ENCODE measurements at regions not wholly inside any gene's neighbourhood (a gene's known extent, or its start where the extent isn't known, plus 50 kb on each side); places are given as distances from the start of the nearest gene placed in this dataset.

- H3K36me3 ChIP-seq: no peaks in the 10 kb centered on the region
- H3K27me3 ChIP-seq (replicated peaks in 1 of 7): no peaks in the 10 kb centered on the region
- peaks cover 0 to 17% (median 7%) of the 10 kb centered on the region in 8 donors for H3K9me3 ChIP-seq
- TF ChIP-seq POLR2A (IDR thresholded peaks at IDR 0.05) (no peak), CTCF (IDR thresholded peaks at IDR 0.05 in 8 of 11, conservative IDR thresholded peaks at IDR 0.05 in 3 of 11) (no peak), POLR2AphosphoS5 (IDR thresholded peaks at IDR 0.05) (no peak)
- H3K4me3 ChIP-seq: no peak overlapping the region
- intact Hi-C loops (cut with DNase I; ENCODE audit: low total_unique reads): no loop called here
- no peak overlapping the region for H3K27ac ChIP-seq
- DNase-seq: no peak
- no peaks in the 10 kb centered on the region for H3K4me1 ChIP-seq
Measured at GRCh38 chr1:187091666-187092065, 262.9 kb downstream of the PLA2G4A start.

- no peak for DNase-seq
- intact Hi-C loops (cut with DNase I; ENCODE audit: low total_unique reads): no loop called here
- Histone ChIP-seq H3K4me1 (no peaks in the 10 kb centered on the region), H3K4me3 (no peak overlapping the region), H3K36me3 (no peaks in the 10 kb centered on the region), H3K27me3 (replicated peaks in 1 of 7) (no peaks in the 10 kb centered on the region), H3K27ac (no peak overlapping the region), H3K9me3 (peaks cover 0 to 17% (median 7%) of the 10 kb centered on the region in 8 donors)
- 77 to 91% (median 85%) methylated on average over 4 of the region's 4 CpGs for WGBS, 5 donors
- no peak for TF ChIP-seq POLR2AphosphoS5 (IDR thresholded peaks at IDR 0.05)
- TF ChIP-seq CTCF (IDR thresholded peaks at IDR 0.05 in 8 of 11, conservative IDR thresholded peaks at IDR 0.05 in 3 of 11): no peak
- TF ChIP-seq POLR2A (IDR thresholded peaks at IDR 0.05): no peak
Measured at GRCh38 chr1:187092104-187092503, 263.4 kb downstream of the PLA2G4A start.

GRCh38 chr1:187096689-187097088 lies 267.9 kb downstream of the PLA2G4A start:
- Histone ChIP-seq H3K27ac (no peak overlapping the region), H3K27me3 (replicated peaks in 1 of 7) (no peaks in the 10 kb centered on the region), H3K9me3 (peaks cover 0 to 16% (median 0%) of the 10 kb centered on the region in 8 donors), H3K4me3 (no peak overlapping the region), H3K4me1 (no peaks in the 10 kb centered on the region), H3K36me3 (no peaks in the 10 kb centered on the region)
- intact Hi-C loops (cut with DNase I; ENCODE audit: low total_unique reads): no loop called here
- DNase-seq: no peak
- 26 to 67% (median 59%) methylated on average over 2 of the region's 2 CpGs for WGBS, 5 donors
- no peak for TF ChIP-seq POLR2A (IDR thresholded peaks at IDR 0.05)
- no peak for TF ChIP-seq CTCF (IDR thresholded peaks at IDR 0.05 in 8 of 11, conservative IDR thresholded peaks at IDR 0.05 in 3 of 11)
- TF ChIP-seq POLR2AphosphoS5 (IDR thresholded peaks at IDR 0.05): no peak

GRCh38 chr1:187110351-187110750 lies 281.6 kb downstream of the PLA2G4A start:
- no peaks in the 10 kb centered on the region for H3K27me3 ChIP-seq (replicated peaks in 1 of 7)
- no peak for DNase-seq
- H3K4me3 ChIP-seq: no peak overlapping the region
- intact Hi-C loops (cut with DNase I; ENCODE audit: low total_unique reads): no loop called here
- TF ChIP-seq POLR2AphosphoS5 (IDR thresholded peaks at IDR 0.05): no peak
- TF ChIP-seq POLR2A (IDR thresholded peaks at IDR 0.05): no peak
- TF ChIP-seq CTCF (IDR thresholded peaks at IDR 0.05 in 8 of 11, conservative IDR thresholded peaks at IDR 0.05 in 3 of 11): no peak
- H3K4me1 ChIP-seq: no peaks in the 10 kb centered on the region
- H3K36me3 ChIP-seq: no peaks in the 10 kb centered on the region
- H3K27ac ChIP-seq: no peak overlapping the region
- no peaks in the 10 kb centered on the region for H3K9me3 ChIP-seq
